GM18511 (cell line): ENCODE measurements at regions not wholly inside any gene's neighbourhood (a gene's known extent, or its start where the extent isn't known, plus 50 kb on each side); places are given as distances from the start of the nearest gene placed in this dataset.
A peak's percentile ranks its signal among the peaks of the same experiment; 100 is the strongest.

ENCODE experiments used
- ATAC-seq: cut with Tn5 transposase; IDR thresholded peaks from one replicate; pipeline ENCODE4 v1.9.1; 2021; ENCODE audit warnings: mild to moderate bottlenecking, moderate library complexity; ENCODE audit not compliant: unreplicated experiment

- peak; percentile 52 for ATAC-seq
Observed at GRCh38 chr20:39670988-39671387, 708.8 kb downstream of the DHX35 start.

- no peak for ATAC-seq
Observed at GRCh38 chr20:39669659-39670058, 707.5 kb downstream of the DHX35 start.

GRCh38 chr20:39668038-39668437 lies 705.9 kb downstream of the DHX35 start:
- no peak for ATAC-seq

- ATAC-seq, result peak; percentile 59
Observed at GRCh38 chr20:39661833-39662232, 699.7 kb downstream of the DHX35 start.

GRCh38 chr20:39660965-39661364 lies 698.8 kb downstream of the DHX35 start:
- ATAC-seq, result no peak

- ATAC-seq, result no peak
Observed at GRCh38 chr20:39660226-39660625, 698.1 kb downstream of the DHX35 start.

GRCh38 chr20:39658662-39659409 lies 696.7 kb downstream of the DHX35 start:
- no peak for ATAC-seq

- ATAC-seq, result no peak
Observed at GRCh38 chr20:39654171-39654570, 692.0 kb downstream of the DHX35 start.

GRCh38 chr20:39651645-39652325 lies 689.6 kb downstream of the DHX35 start:
- ATAC-seq, result no peak

GRCh38 chr20:39646874-39647413 lies 684.8 kb downstream of the DHX35 start:
- no peak for ATAC-seq

GRCh38 chr20:39645131-39645530 lies 683.0 kb downstream of the DHX35 start:
- no peak for ATAC-seq

- ATAC-seq, result no peak
Observed at GRCh38 chr20:39643292-39643691, 681.1 kb downstream of the DHX35 start.

GRCh38 chr20:39641423-39641822 lies 679.3 kb downstream of the DHX35 start:
- no peak for ATAC-seq

GRCh38 chr20:39640147-39640546 lies 678.0 kb downstream of the DHX35 start:
- ATAC-seq, result no peak

GRCh38 chr20:39638731-39639130 lies 676.6 kb downstream of the DHX35 start:
- ATAC-seq, result no peak

GRCh38 chr20:39633689-39634088 lies 671.5 kb downstream of the DHX35 start:
- no peak for ATAC-seq

GRCh38 chr20:39632757-39633156 lies 670.6 kb downstream of the DHX35 start:
- no peak for ATAC-seq

GRCh38 chr20:39632176-39632575 lies 670.0 kb downstream of the DHX35 start:
- no peak for ATAC-seq

GRCh38 chr20:39631557-39631956 lies 669.4 kb downstream of the DHX35 start:
- no peak for ATAC-seq

- no peak for ATAC-seq
Observed at GRCh38 chr20:39630215-39630908, 668.2 kb downstream of the DHX35 start.

GRCh38 chr20:39627765-39628164 lies 665.6 kb downstream of the DHX35 start:
- no peak for ATAC-seq

GRCh38 chr20:39624316-39624715 lies 662.2 kb downstream of the DHX35 start:
- ATAC-seq, result no peak
